ENCODE measurements at regions not wholly inside any gene's neighbourhood (a gene's known extent, or its start where the extent isn't known, plus 50 kb on each side); places are given as distances from the start of the nearest gene placed in this dataset.
"Not testable (repeated sequence)": the region's sequence is repeated elsewhere in the genome, so short reads cannot be mapped to it uniquely, and the experiment has no call there.

DNA sequence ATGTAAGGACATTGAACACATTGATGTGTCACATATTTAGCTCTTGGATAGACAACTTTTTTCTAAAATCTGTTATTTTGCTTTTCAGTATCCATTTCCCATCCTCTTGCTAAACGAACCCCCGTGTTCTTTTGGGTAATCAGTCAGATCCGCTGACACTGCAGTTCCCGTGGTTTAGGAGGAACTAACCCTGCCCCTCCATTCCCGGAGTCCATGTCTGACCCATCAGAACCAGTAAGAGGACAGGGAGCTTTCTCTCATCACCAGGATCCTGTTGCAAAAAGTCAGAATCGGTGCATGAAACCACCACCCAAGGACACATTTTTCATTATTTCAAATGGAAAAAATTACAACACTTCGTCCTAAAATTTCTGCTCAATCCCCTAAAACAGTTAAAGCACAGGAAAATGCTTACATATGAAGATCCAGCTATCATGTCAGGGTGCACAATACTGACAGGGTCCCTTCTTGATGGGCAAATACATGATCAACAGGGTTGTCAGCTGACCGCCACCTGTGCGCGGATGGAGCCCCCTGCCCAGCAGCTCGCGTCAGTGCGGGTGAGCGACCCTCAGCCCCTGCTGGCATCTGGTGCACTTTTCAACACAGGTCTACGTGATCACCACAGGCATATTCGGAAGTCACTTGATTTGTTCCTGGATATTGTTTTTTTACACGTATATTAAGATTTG is 276.8 kb downstream of the ADGRD1 start:
- DNase-seq, result no peak

GRCh38 chr12:131231032-131231980 is 277.6 kb downstream of the ADGRD1 start:
- DNase-seq, result no peak

GRCh38 chr12:131232036-131232435 is 278.3 kb downstream of the ADGRD1 start:
- DNase-seq, result no peak

DNA sequence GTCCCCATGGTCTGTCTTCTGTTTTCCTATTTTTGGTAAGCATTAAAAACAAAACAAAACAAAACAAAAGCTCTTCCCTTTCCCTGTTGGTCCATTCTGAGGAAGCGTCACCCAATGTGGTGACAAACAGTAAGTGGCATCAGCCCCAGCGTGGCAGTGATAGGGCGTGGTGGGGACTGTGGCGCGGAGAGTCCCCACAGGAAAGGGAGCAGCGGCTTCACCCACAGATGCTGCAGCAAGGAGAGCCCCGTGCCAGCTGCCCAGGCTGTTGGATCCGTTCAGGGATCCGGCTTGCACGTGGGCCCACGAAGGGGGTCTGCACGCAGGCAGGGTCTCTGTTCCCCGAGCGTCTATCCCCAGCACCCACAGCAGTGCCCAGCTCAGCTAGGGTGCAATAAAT is 279.2 kb downstream of the ADGRD1 start:
- DNase-seq, result not testable (repeated sequence)

DNA sequence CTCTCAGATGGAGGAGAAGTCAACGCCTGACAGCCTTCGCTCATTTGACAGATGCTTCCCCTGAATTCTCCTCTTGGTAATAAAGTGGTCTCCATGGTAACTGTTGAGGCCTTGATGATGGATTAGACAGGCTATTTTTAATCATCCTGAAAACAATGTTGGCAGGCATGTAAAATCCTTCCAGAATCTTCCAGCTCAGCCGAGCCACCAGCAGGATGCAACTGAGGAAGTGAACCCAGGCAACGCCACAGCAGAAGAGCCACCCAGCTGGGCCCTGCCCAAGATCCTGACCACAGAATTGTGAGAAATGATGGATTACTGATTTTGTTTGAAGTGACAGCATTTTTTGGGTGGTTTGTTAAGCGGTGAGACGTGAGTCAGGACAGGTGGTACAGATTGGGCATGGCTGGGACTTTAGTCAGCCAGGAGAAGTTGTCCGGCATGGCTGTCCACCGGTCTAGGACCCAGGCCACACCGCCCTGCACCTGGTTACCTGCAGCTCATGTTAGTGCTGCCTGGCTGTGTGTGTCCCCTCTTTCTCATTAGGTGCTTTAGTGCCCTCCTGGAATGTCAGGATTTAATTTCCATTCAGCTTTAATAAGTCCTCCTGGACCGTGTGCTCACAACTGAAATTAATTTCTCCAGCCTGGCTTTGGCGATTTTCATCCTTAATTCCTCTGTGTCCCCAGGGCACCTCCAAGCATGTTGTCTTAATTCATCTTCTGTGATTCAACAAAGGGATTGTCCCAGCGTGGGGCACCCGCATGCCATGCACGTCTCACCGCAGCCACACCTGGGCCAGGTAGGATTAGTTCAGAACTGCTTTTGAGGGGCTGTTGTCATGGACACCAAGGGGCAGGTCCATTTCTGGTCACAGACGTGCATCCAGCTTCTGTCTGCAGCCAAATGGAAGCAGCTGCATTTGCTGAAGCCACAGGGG is 280.4 kb downstream of the ADGRD1 start:
- not testable (repeated sequence) for DNase-seq

DNA sequence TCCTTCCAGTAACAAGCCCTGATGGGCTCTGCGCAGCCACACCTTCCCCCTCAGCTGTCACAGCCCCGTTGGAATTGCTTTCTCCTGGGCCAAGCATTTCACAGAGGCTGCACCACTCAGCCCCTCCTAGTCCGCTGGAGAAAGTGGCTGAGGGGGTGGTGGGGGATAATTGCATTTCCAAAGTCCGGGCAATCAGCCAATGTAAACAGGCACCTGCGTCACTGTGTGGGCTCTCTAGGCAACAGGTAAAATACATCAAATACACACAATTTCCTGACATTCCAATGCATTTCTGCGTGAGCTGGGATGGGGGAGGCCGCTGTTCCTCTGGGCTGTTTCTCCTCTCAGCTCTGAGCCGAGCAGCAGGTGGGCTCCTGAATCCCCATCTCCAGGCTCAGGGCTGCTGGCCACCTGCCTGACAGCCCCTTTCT is 281.1 kb downstream of the ADGRD1 start:
- not testable (repeated sequence) for DNase-seq

- DNase-seq, result no peak
Observed at GRCh38 chr12:131235871-131236271, 282.2 kb downstream of the ADGRD1 start.

DNA sequence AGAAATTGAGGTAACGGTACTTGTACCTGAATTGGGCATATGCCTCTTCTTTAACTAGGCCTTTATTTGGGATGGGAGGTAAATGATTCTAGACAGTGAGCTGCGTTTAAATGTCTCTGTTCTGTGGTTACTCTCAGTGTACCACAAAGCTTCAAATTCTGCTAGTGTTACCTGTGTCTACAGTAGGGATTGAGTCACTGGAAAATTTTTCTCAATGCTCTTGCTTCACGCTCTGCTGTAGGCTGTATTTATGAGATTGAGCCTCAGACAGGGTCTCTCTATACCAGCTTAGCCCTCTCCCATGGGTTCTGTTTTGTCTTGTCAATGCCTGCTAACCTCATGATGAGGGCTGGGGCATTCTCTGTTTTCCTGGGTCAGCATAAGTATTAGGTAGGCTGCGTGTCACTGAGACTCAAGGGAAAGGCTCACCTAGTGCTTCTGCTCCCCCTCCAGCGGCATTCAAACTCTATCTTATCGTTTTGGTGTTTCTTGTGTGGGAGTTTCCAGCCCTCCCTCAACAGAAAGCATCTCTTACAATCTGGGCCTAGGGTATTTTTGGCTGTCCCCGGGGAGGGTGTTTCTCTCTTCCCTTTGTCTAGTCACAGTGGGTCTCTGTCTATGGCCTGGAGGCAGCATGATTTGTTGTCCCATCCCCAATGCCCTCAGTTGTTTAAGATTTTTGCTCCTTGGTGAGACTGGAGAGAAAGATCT is 285.8 kb downstream of the ADGRD1 start:
- DNase-seq, result no peak

DNA sequence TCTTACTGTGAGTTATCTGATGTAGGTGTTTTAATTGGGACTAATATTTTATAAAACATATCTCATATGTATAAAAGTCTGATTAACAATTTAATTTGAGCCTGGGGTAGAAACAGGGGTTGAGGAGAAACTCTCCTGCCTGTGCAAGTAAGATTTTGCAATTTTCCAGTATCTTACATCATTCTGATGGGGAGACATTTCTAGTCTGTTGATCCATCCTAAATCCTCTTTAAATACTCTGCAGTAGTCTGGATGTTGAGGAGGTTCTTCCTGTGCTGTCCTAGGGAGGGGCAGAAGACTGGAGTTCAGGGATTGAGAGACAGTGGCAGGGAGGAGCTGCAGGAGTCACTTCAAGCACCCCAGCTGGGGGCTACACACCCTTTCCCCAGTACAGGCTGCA is 287.8 kb downstream of the ADGRD1 start:
- no peak for DNase-seq

DNA sequence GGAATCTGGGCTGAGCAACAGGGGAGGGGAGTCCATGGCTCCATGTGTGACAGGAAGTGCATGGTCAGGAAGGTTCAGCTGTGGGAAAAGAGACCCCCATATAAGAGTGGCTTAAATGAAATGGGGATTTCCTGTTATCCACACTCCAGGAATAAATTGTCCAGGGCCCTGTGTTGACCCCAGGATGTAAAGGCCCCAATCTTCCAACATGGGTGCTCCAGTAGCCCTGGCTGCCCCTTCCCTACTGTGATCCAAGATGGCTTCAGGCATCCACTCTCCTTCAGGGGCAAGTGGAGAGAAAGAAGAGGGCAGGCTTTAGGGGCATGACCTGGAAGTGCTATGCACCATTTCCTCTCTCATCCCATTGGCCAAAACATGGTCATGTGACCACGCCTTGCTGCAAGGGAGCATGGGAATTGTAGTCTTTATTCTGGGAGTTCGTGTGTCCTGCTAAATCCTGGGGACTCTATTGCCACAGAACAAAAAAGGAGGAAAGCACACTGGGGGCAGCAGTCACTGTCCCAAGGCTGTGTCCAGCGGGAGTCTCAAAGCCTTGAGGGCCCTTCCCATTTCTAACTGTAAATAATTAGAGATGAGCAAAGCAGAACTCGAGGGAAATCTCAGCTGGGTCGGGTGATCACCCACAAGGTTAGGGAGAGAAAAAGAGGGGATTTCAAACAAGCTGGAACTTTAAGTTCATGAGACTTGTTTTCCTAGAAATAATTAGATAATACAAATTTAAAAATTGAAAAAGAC is 289.2 kb downstream of the ADGRD1 start:
- DNase-seq, result peak; percentile 11

- not testable (repeated sequence) for DNase-seq
Observed at GRCh38 chr12:131244157-131244688, 290.5 kb downstream of the ADGRD1 start.

DNA sequence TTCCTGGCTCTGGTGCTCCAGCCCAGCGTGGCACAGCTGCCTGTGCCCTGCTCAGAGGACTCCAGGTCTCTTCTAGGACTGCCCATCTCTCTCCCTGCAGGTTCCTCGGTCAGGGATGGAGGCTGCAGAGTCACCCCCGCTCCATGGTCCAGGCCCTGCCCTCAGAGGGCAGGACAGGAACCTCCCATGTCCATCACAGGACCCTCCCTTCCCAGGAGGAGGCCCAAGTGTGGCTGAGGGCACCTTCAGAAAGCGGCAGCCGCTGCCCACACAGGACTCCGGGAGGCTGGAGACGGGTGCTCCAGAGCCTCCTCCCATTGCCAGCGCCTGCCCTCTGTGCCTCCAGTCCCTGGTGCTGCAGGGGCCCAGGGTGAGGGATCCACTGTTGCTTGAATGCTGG is 291.5 kb downstream of the ADGRD1 start:
- not testable (repeated sequence) for DNase-seq

DNA sequence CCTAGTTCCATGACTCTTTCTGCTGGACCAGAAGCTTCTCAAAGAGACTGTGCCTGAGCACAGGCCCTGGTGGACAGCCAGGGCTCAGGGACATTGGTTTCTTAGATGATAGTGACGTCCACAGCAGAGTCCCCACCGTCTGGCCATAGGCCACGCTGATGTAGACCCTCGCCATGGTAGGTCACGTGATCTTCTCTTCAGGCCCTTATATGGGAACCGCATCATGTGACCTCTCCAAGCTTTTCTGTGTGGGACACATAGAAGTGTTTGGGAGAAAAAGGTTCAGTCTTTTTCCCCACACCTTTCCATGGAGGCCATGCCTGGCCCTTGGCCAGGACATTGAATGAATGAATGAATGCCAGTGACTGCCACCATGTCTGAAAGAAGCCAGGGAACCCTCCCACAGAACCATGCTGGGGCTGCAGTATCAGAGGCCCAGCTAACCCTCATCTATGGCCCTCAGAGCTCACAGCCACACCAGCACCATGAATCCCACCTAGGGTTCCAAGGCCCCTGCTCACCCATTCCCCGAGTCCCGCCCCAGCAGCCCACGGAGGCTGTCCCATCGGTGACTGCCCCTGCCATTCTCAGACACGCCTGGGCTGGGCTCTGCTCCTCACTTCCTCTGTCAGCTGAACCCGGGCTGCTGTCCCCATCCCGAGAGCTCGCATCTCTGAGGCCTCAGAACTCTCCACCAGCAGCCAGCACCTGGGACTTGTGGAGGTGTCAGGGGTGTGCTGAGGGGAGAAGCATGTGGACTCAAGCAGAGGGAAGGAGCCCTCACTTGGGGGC is 292.1 kb downstream of the ADGRD1 start:
- no peak for DNase-seq

DNA sequence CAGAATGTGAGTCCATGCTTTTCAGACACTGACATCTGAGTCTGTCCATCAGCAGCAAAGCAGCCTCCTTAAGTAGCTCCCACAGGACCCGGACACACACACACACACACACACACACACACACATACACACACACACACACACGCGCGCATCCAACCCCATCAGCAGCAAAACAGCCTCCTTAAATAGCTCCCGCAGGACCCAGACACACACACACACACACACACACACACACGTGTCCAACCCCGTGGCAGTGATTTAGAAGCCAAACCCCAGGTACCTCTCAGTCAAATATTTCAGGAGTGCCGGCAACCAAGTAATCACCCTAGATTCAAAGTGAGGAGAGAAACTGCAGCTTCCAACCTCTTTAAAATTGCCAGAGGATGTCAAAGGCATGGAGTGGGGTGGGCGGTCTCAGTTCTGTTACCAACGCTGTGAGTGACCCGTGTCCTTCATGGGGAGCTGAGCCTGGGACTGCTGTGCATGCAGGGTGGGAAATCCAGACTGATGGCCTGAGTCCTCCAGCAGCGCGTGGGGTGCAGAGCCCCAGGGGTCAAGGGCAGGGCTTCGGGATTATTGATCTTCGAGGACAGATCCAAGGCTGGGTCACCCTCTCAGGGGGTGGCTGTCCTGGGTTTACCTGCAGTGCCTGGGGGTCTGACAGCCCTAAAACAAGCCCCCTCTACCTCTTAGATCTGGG is 293.5 kb downstream of the ADGRD1 start:
- not testable (repeated sequence) for DNase-seq

DNA sequence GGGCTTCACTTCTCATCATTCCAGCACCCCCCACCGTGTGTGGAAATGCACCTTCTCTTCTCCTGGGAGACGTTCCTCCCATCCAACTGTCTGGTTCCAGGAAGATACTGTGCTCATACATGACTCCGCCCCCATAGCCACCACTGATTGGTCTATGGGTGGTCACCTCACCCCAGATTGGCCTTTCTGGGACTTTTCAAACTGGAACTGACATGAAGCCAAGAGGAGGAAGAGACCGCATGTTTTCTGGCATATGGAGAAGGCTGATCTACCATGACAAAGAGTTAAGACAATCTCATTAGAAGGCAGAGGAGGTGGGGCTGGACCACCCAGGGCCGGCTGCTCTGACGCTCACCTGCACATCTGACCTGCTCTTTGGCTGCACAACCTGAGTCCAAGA is 294.2 kb downstream of the ADGRD1 start:
- not testable (repeated sequence) for DNase-seq

DNA sequence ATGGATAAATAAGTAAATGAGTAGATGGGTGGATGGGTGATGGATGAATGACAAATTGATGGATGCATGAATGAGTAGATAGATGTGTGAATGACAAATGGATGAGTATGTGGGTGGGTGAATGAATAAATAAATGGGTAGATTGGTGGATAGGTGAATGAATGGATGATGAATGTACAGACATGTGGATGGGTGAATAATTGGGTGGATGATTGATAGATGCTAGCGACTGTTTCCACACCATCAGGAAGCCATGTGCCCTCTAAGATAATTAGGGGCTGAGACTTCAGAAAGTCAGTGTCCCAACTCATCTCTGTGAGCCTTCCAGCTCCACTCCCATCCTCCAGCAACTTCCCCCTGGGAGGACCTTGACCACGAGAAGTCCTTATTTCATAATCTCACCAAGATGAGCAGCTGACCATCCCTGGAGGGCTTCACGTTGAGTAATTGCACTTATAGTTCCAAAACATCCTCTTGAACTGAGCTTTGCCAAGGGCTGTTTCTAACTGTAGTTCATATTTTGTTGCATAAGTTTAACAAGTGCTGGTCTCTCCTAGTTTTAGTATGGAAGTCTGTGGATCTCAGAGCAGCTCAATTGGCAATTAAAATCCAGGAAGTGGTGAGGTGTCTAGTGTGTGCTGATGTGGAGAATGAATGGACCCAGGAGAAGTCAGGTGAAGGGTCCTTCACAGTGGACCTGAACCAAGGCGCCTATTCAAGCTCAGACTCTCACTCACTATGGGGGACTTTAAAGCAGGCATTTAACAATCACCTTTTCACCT is 295.7 kb downstream of the ADGRD1 start:
- DNase-seq, result no peak

DNA sequence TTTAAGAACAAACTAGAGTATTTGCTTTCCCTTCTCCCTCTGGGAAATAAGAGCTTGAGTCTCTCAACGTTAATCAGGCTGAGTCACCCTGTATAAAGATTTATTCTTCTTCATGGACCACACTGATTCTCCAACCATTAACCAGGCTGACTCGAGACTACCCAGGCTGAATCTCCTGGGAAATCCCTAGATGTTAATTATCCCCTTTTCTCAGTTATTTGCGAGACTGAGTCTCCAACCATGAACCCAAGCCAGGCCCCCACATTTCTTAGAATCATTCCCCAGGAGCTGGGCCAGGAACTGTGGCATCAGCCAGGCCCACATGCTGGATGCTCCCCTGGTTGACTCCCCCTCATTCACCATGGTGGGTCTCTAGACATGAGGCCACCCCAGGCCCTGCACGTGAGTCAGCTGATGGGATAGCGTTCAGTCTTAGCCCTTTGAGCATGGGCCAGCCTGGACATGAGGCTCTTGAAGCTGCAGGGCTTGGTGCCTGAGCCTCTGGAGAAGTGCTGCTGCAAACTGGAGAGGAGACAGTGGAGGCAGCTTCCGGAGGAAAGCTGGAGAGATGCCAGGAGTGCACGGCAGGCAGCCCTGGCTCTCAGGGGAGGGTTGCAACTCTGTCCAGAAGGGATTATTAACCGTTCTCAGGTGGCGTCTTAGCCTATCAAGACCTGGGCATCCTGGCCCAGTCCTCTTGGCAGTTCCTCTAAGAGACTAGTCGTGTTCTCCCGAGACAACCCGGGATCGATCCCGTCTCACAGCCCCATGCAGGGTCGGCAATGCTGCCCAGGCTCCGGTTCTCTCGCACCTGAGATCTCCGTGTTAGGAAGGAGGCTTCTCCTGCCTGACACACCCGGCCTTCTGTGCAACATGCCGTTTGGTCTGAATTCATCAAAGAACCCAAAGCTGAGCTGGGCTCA is 296.6 kb downstream of the ADGRD1 start:
- DNase-seq, result no peak

DNA sequence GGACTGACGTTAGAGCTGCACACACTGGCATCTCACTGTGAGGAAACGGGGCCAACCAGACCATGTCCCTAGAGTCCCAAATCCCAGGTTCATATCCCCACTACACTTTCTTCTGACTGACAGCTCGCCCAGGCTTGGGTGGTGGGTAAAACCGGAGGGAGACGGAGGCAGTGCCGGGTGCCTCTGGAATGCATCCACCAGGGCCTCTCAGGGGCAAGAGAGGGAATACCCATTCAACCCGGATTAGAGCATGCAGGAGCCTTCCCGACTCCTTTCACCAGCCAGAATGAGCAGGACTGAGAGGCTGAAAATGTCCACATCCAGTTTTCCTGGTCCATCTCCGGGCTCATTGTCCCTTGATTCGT is 297.2 kb downstream of the ADGRD1 start:
- no peak for DNase-seq
